Hepatocyte (in vitro differentiated cells): ENCODE measurements at regions not wholly inside any gene's neighbourhood (a gene's known extent, or its start where the extent isn't known, plus 50 kb on each side); places are given as distances from the start of the nearest gene placed in this dataset.

Experiments
- DNase-seq: peaks from one replicate; pipeline ENCODE4 v3.0.0-alpha.2; 2016; ENCODE audit warnings: low spot score
- H2AFZ ChIP-seq: fragments of 200-600 bp; sonication (generic); 2 replicates; pipeline ENCODE4 v1.6.0; 2016; ENCODE audit warnings: antibody characterized with exemption, mild to moderate bottlenecking
- H3K27ac ChIP-seq: fragments of 200-600 bp; sonication (generic); 2 replicates; pipeline ENCODE4 v1.5.1; 2016; ENCODE audit warnings: mild to moderate bottlenecking
- H3K27me3 ChIP-seq: fragments of 200-600 bp; sonication (generic); 2 replicates; pipeline ENCODE4 v1.6.1; 2016
- H3K36me3 ChIP-seq: fragments of 200-600 bp; sonication (generic); replicated peaks from 2 replicates; pipeline ENCODE4 v1.5.1; 2016; ENCODE audit warnings: low read depth; ENCODE audit not compliant: insufficient read depth
- H3K4me1 ChIP-seq: fragments of 200-600 bp; sonication (generic); 2 replicates; pipeline ENCODE4 v1.5.1; 2016; ENCODE audit warnings: mild to moderate bottlenecking, moderate library complexity; ENCODE audit not compliant: insufficient read depth
- H3K4me2 ChIP-seq: fragments of 200-600 bp; sonication (generic); 2 replicates; pipeline ENCODE4 v1.6.0; 2016
- H3K4me3 ChIP-seq: fragments of 200-600 bp; sonication (generic); 2 replicates; pipeline ENCODE4 v1.5.1; 2016; ENCODE audit warnings: mild to moderate bottlenecking
- H3K79me2 ChIP-seq: fragments of 200-600 bp; sonication (generic); 2 replicates; pipeline ENCODE4 v1.6.0; 2017; ENCODE audit warnings: mild to moderate bottlenecking
- H3K9me2 ChIP-seq: fragments of 200-600 bp; sonication (generic); replicated peaks from 2 replicates; pipeline ENCODE4 v1.6.0; 2017; ENCODE audit warnings: mild to moderate bottlenecking; ENCODE audit not compliant: insufficient read depth
- H3K9me3 ChIP-seq: fragments of 200-600 bp; sonication (generic); 2 replicates; pipeline ENCODE4 v1.5.1; 2016; ENCODE audit warnings: low read depth, mild to moderate bottlenecking
- H4K20me1 ChIP-seq: fragments of 200-600 bp; sonication (generic); 2 replicates; pipeline ENCODE4 v1.6.0; 2016; ENCODE audit warnings: mild to moderate bottlenecking; ENCODE audit not compliant: insufficient read depth, poor library complexity, severe bottlenecking
- EZH2 ChIP-seq: fragments of 200-600 bp; sonication (generic); IDR thresholded peaks from 2 replicates; pipeline ENCODE4 v1.6.1; 2016; ENCODE audit warnings: antibody characterized with exemption, mild to moderate bottlenecking, borderline replicate concordance
- EZH2phosphoT487 ChIP-seq: fragments of 200-600 bp; sonication (generic); IDR thresholded peaks from one replicate; pipeline ENCODE4 v1.6.1; 2018; ENCODE audit warnings: antibody characterized with exemption, mild to moderate bottlenecking, low read depth, moderate library complexity; ENCODE audit not compliant: unreplicated experiment, severe bottlenecking
- WGBS: methylation state at CpG from one replicate; pipeline ENCODE4 v1.1.6; 2016; ENCODE audit warnings: low lambda C conversion rate; ENCODE audit errors: missing lambda C conversion rate; 5-methylcytosine and 5-hydroxymethylcytosine counted together
- TF ChIP-seq, protein P1 (sequence below): fragments of 200-600 bp; sonication (generic); IDR thresholded peaks from 2 replicates; pipeline ENCODE4 v1.5.1; 2016; ENCODE audit warnings: antibody characterized with exemption, mild to moderate bottlenecking; ENCODE audit not compliant: poor library complexity

DNA sequence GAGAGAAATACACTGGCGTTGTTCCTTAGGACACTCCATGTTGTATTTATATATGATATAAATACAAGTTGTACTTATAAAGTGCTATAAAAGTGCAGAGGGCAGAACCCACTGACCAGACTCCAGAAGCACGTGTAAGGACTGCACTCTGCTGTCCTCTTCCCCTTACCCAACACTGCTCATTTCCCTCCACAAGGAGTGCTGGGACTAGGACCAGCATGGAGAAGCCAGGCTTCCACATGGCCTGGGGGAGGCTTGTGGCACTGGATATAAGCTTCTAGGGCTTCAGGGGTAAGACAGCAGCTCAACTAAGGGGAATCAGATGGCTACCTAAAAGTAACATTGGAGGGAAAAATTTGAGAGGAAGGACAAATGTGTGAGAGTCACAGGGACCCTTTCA is 556.9 kb downstream of the IGSF11 start:
- peaks cover 7% of the 10 kb centered on the region for H3K4me1 ChIP-seq
- no peak overlapping the region for H3K4me3 ChIP-seq
- no peak overlapping the region for H2AFZ ChIP-seq
- TF ChIP-seq EZH2, result no peak
- no peak for TF ChIP-seq EZH2phosphoT487
- TF ChIP-seq, protein P1, sequence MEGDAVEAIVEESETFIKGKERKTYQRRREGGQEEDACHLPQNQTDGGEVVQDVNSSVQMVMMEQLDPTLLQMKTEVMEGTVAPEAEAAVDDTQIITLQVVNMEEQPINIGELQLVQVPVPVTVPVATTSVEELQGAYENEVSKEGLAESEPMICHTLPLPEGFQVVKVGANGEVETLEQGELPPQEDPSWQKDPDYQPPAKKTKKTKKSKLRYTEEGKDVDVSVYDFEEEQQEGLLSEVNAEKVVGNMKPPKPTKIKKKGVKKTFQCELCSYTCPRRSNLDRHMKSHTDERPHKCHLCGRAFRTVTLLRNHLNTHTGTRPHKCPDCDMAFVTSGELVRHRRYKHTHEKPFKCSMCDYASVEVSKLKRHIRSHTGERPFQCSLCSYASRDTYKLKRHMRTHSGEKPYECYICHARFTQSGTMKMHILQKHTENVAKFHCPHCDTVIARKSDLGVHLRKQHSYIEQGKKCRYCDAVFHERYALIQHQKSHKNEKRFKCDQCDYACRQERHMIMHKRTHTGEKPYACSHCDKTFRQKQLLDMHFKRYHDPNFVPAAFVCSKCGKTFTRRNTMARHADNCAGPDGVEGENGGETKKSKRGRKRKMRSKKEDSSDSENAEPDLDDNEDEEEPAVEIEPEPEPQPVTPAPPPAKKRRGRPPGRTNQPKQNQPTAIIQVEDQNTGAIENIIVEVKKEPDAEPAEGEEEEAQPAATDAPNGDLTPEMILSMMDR, result no peak
- H4K20me1 ChIP-seq, result no peaks in the 10 kb centered on the region
- H3K79me2 ChIP-seq, result no peaks in the 10 kb centered on the region
- no peak overlapping the region for H3K27ac ChIP-seq
- no peaks in the 10 kb centered on the region for H3K9me3 ChIP-seq
- H3K4me2 ChIP-seq, result no peak overlapping the region
- DNase-seq, result no peak
- H3K9me2 ChIP-seq, result no peaks in the 10 kb centered on the region
- 59% methylated on average over 2 of the region's 2 CpGs for WGBS
- H3K27me3 ChIP-seq, result no peaks in the 10 kb centered on the region
- no peaks in the 10 kb centered on the region for H3K36me3 ChIP-seq

DNA sequence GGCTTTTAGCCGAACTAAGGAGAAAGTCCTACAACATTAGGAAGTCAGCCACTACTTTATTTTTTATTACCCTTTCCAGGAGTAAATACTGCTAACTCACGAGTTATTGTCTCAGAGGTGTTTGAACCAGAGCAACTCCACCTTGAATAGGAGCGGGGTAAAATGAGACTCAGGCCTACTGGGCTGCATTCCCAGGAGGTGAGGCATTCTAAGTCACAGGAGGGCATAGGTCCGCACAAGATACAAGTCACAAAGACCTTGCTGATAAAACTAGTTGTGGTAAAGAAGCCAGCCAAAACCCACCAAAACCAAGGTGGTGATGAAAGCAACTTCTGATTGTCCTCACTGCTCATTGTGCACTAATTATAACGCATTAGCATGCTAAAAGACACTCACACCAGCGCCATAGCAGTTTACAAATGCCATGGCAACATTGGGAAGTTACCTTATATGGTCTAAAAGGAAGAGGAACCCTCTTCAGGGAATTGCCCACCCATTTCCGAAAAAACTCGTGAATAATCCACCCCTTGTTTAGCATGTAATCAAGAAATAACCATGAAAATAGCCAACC is 555.9 kb downstream of the IGSF11 start:
- H2AFZ ChIP-seq, result no peak overlapping the region
- H4K20me1 ChIP-seq, result no peaks in the 10 kb centered on the region
- no peaks in the 10 kb centered on the region for H3K79me2 ChIP-seq
- H3K4me1 ChIP-seq, result peaks cover 7% of the 10 kb centered on the region
- H3K27me3 ChIP-seq, result no peaks in the 10 kb centered on the region
- no peaks in the 10 kb centered on the region for H3K9me2 ChIP-seq
- H3K4me3 ChIP-seq, result no peak overlapping the region
- H3K36me3 ChIP-seq, result no peaks in the 10 kb centered on the region
- DNase-seq, result no peak
- H3K9me3 ChIP-seq, result no peaks in the 10 kb centered on the region
- TF ChIP-seq, protein P1, result no peak
- TF ChIP-seq EZH2 (no peak), EZH2phosphoT487 (no peak)
- 78% methylated on average over 8 of the region's 8 CpGs for WGBS
- H3K4me2 ChIP-seq, result no peak overlapping the region
- no peak overlapping the region for H3K27ac ChIP-seq

DNA sequence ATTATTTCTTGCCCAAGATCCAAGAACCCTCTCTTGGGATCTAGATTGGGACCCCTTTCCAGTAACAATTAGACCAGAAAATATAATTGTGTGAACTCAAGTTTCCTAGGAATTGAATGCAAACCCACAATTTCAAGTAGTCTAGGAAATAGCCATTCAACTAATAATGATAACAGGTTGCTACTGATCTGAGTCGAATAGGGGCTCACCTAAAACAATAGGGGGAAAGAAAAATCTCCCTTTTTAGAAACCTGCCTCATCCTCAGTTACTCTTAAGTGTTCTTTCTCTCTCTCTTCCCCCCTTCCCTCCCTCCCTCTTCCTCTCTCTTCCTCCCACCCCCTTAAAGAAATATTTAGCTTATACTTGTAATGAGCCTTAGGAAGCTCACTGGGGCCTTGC is 555.3 kb downstream of the IGSF11 start:
- Histone ChIP-seq H2AFZ (no peak overlapping the region), H3K79me2 (no peaks in the 10 kb centered on the region), H3K27me3 (no peaks in the 10 kb centered on the region), H3K4me1 (peaks cover 7% of the 10 kb centered on the region), H4K20me1 (no peaks in the 10 kb centered on the region), H3K9me2 (no peaks in the 10 kb centered on the region), H3K36me3 (no peaks in the 10 kb centered on the region), H3K4me2 (no peak overlapping the region), H3K9me3 (no peaks in the 10 kb centered on the region), H3K4me3 (no peak overlapping the region), H3K27ac (no peak overlapping the region)
- WGBS, result 75% methylated on average over 1 of the region's 1 CpG
- TF ChIP-seq EZH2, result no peak
- no peak for TF ChIP-seq EZH2phosphoT487
- TF ChIP-seq, protein P1, result no peak
- no peak for DNase-seq
